BLaER1 treated with 17β-estradiol and CSF1 and Interleukin-3, amounts not matched to agents 10 nM and 100 nM (cell line): ENCODE measurements at regions not wholly inside any gene's neighbourhood (a gene's known extent, or its start where the extent isn't known, plus 50 kb on each side); places are given as distances from the start of the nearest gene placed in this dataset.
A peak's percentile ranks its signal among the peaks of the same experiment; 100 is the strongest.

Experiments used
- H3K27ac ChIP-seq, 11 experiments: shearing (Covaris generic); formaldehyde crosslinking; 2 replicates each; pipeline ENCODE4 v1.8.1; 2022
- H3K27me3 ChIP-seq, 11 experiments: shearing (Covaris generic); formaldehyde crosslinking; 2 replicates each; pipeline ENCODE4 v1.8.1; 2022
- H3K36me3 ChIP-seq, 11 experiments: shearing (Covaris generic); formaldehyde crosslinking; 2 replicates each; pipeline ENCODE4 v1.8.1; 2022
- H3K4me1 ChIP-seq, 10 experiments: shearing (Covaris generic); formaldehyde crosslinking; 2 replicates each; pipeline ENCODE4 v1.8.1; 2022
- H3K4me2 ChIP-seq, 11 experiments: shearing (Covaris generic); formaldehyde crosslinking; 2 replicates each; pipeline ENCODE4 v1.8.1; 2022
- H3K4me3 ChIP-seq, 10 experiments: shearing (Covaris generic); formaldehyde crosslinking; 2 replicates each; pipeline ENCODE4 v1.8.1; 2022
- H3K9ac ChIP-seq, 11 experiments: shearing (Covaris generic); formaldehyde crosslinking; 2 replicates each; pipeline ENCODE4 v1.8.1; 2022
- H3K9me3 ChIP-seq, 11 experiments: shearing (Covaris generic); formaldehyde crosslinking; replicated peaks in 1 of 11; 2 replicates each; pipeline ENCODE4 v1.8.1; 2022
- H4K20me1 ChIP-seq, 11 experiments: shearing (Covaris generic); formaldehyde crosslinking; 2 replicates each; pipeline ENCODE4 v1.8.1; 2022
- Cebpa-rat ChIP-seq, 11 experiments: shearing (Covaris generic); IDR thresholded peaks; 2 replicates each; pipeline ENCODE4 v1.8.1; 2022

- no peaks in the 10 kb centered on the region for H3K36me3 ChIP-seq
- TF ChIP-seq Cebpa-rat (IDR thresholded peaks at IDR 0.05) = no peak
- no peak overlapping the region for H3K27ac ChIP-seq
- peaks cover 0 to 10% (median 0%) of the 10 kb centered on the region in 11 experiments; a peak in 6 of 22 replicates for H3K9me3 ChIP-seq
- H3K4me3 ChIP-seq = no peak overlapping the region
- peaks cover 0 to 19% (median 12%) of the 10 kb centered on the region in 10 experiments; a peak in 14 of 20 replicates for H3K4me1 ChIP-seq
- no peaks in the 10 kb centered on the region for H4K20me1 ChIP-seq
- 0 out of 22 replicates have a peak, but pooled peaks cover 0 to 4% (median 0%) of the 10 kb centered on the region in 11 experiments for H3K27me3 ChIP-seq
- H3K4me2 ChIP-seq = no peak overlapping the region
- no peak overlapping the region for H3K9ac ChIP-seq
These were observed 74.0 kb upstream of the NEK6 start for GRCh38 chr9:124183772-124184171.

- H3K27me3 ChIP-seq = no peaks in the 10 kb centered on the region
- H3K4me3 ChIP-seq = no peak overlapping the region
- H3K9ac ChIP-seq = no peak overlapping the region
- H3K4me2 ChIP-seq = no peak overlapping the region
- TF ChIP-seq Cebpa-rat (IDR thresholded peaks at IDR 0.05) = no peak
- no peaks in the 10 kb centered on the region for H4K20me1 ChIP-seq
- H3K9me3 ChIP-seq = peaks cover 0 to 7% (median 0%) of the 10 kb centered on the region in 11 experiments; a peak in 5 of 22 replicates
- H3K27ac ChIP-seq = no peak overlapping the region
- H3K4me1 ChIP-seq = peaks cover 0 to 9% (median 5%) of the 10 kb centered on the region in 10 experiments; a peak in 11 of 20 replicates
- no peaks in the 10 kb centered on the region for H3K36me3 ChIP-seq
These were observed 72.3 kb upstream of the NEK6 start for GRCh38 chr9:124185413-124185812.

GRCh38 chr9:124187311-124187710 is 70.4 kb upstream of the NEK6 start:
- no peak overlapping the region for H3K4me2 ChIP-seq
- no peak for TF ChIP-seq Cebpa-rat (IDR thresholded peaks at IDR 0.05)

GRCh38 chr9:124188331-124189110 is 69.2 kb upstream of the NEK6 start:
- Histone ChIP-seq H3K4me3 (no peak overlapping the region), H3K9me3 (peaks cover 0 to 6% (median 0%) of the 10 kb centered on the region in 11 experiments; a peak in 5 of 22 replicates), H4K20me1 (no peaks in the 10 kb centered on the region), H3K27me3 (no peaks in the 10 kb centered on the region), H3K36me3 (no peaks in the 10 kb centered on the region), H3K4me1 (peaks cover 0 to 7% (median 0%) of the 10 kb centered on the region in 10 experiments; a peak in 2 of 20 replicates), H3K4me2 (no peak overlapping the region), H3K27ac (no peak overlapping the region), H3K9ac (no peak overlapping the region)
- TF ChIP-seq Cebpa-rat (IDR thresholded peaks at IDR 0.05) = no peak

More at GRCh38 chr9:124187311-124187710, 70.4 kb upstream of the NEK6 start:
- Histone ChIP-seq H3K9me3 (peaks cover 0 to 7% (median 0%) of the 10 kb centered on the region in 11 experiments; a peak in 5 of 22 replicates), H3K9ac (no peak overlapping the region), H3K36me3 (no peaks in the 10 kb centered on the region), H3K4me1 (peaks cover 0 to 5% (median 0%) of the 10 kb centered on the region in 10 experiments; a peak in 2 of 20 replicates), H4K20me1 (no peaks in the 10 kb centered on the region), H3K4me3 (no peak overlapping the region), H3K27ac (no peak overlapping the region), H3K27me3 (no peaks in the 10 kb centered on the region)

GRCh38 chr9:124190761-124191160 is 67.0 kb upstream of the NEK6 start:
- H3K27me3 ChIP-seq = no peaks in the 10 kb centered on the region
- H3K4me2 ChIP-seq = no peak overlapping the region
- H3K27ac ChIP-seq = no peak overlapping the region
- H3K4me1 ChIP-seq = peaks cover 0 to 7% (median 0%) of the 10 kb centered on the region in 10 experiments; a peak in 2 of 20 replicates
- no peak overlapping the region for H3K9ac ChIP-seq
- no peak for TF ChIP-seq Cebpa-rat (IDR thresholded peaks at IDR 0.05)
- H3K36me3 ChIP-seq = no peaks in the 10 kb centered on the region
- no peak overlapping the region for H3K4me3 ChIP-seq
- H4K20me1 ChIP-seq = no peaks in the 10 kb centered on the region
- peaks cover 4 to 24% (median 17%) of the 10 kb centered on the region in 11 experiments; a peak in 19 of 22 replicates for H3K9me3 ChIP-seq

- no peak for TF ChIP-seq Cebpa-rat (IDR thresholded peaks at IDR 0.05)
- H4K20me1 ChIP-seq = no peaks in the 10 kb centered on the region
- H3K27me3 ChIP-seq = no peaks in the 10 kb centered on the region
- H3K4me2 ChIP-seq = no peak overlapping the region
- H3K27ac ChIP-seq = no peak overlapping the region
- H3K9ac ChIP-seq = no peak overlapping the region; a peak in 1 of 22 replicates
- peaks cover 8 to 35% (median 28%) of the 10 kb centered on the region in 11 experiments for H3K9me3 ChIP-seq
- peaks cover 0 to 12% (median 2%) of the 10 kb centered on the region in 10 experiments; a peak in 14 of 20 replicates for H3K4me1 ChIP-seq
- no peaks in the 10 kb centered on the region for H3K36me3 ChIP-seq
- H3K4me3 ChIP-seq = no peak overlapping the region
These were observed 65.9 kb upstream of the NEK6 start for GRCh38 chr9:124191691-124192395.

- H3K36me3 ChIP-seq = no peaks in the 10 kb centered on the region
- TF ChIP-seq Cebpa-rat (IDR thresholded peaks at IDR 0.05) = no peak
- H3K4me1 ChIP-seq = peaks cover 44 to 61% (median 50%) of the 10 kb centered on the region in 10 experiments
- no peak overlapping the region; a peak in 2 of 20 replicates for H3K4me3 ChIP-seq
- H3K4me2 ChIP-seq = peak overlapping the region in 9 of 11 experiments; percentile 62 to 98 (median 68); a peak in 16 of 22 replicates
- peak overlapping the region in 10 of 11 experiments; percentile 19 to 75 (median 50); a peak in 15 of 22 replicates for H3K27ac ChIP-seq
- H3K9me3 ChIP-seq = peaks cover 8 to 39% (median 33%) of the 10 kb centered on the region in 11 experiments
- H3K27me3 ChIP-seq = no peaks in the 10 kb centered on the region; a peak in 1 of 22 replicates
- no peaks in the 10 kb centered on the region for H4K20me1 ChIP-seq
- H3K9ac ChIP-seq = no peak overlapping the region
These were observed 61.0 kb upstream of the NEK6 start for GRCh38 chr9:124196814-124197176.

GRCh38 chr9:124197177-124198095 is 60.3 kb upstream of the NEK6 start:
- Histone ChIP-seq H4K20me1 (no peaks in the 10 kb centered on the region), H3K4me3 (no peak overlapping the region; a peak in 1 of 20 replicates), H3K36me3 (no peaks in the 10 kb centered on the region), H3K9me3 (peaks cover 8 to 39% (median 33%) of the 10 kb centered on the region in 11 experiments), H3K9ac (peak overlapping the region in 1 of 11 experiments; percentile 16; a peak in 3 of 22 replicates), H3K4me2 (peak overlapping the region; percentile 47 to 98 (median 66)), H3K27ac (peak overlapping the region; percentile 19 to 75 (median 47); a peak in 18 of 22 replicates), H3K27me3 (no peaks in the 10 kb centered on the region; a peak in 1 of 22 replicates), H3K4me1 (peaks cover 49 to 60% (median 55%) of the 10 kb centered on the region in 10 experiments)
- TF ChIP-seq Cebpa-rat (IDR thresholded peaks at IDR 0.05) = no peak
